Type B pancreatic cell (in vitro differentiated cells): ENCODE measurements at regions not wholly inside any gene's neighbourhood (a gene's known extent, or its start where the extent isn't known, plus 50 kb on each side); places are given as distances from the start of the nearest gene placed in this dataset.
A peak's percentile ranks its signal among the peaks of the same experiment; 100 is the strongest.

ENCODE experiments used
- DNase-seq: peaks from one replicate; pipeline ENCODE4 v3.0.0; 2021; ENCODE audit warnings: mixed read lengths; ENCODE audit not compliant: unreplicated experiment; ENCODE audit errors: extremely low spot score
- H3K27ac Mint-ChIP-seq: 2 replicates; pipeline ENCODE4 v1.8.0; 2021; ENCODE audit warnings: mild to moderate bottlenecking, mixed read lengths
- H3K27me3 Mint-ChIP-seq: 2 replicates; pipeline ENCODE4 v1.8.0; 2021; ENCODE audit warnings: mixed read lengths
- H3K36me3 Mint-ChIP-seq: 2 replicates; pipeline ENCODE4 v1.8.0; 2021; ENCODE audit warnings: mixed read lengths
- H3K4me1 Mint-ChIP-seq: one replicate; pipeline ENCODE4 v1.8.0; 2021; ENCODE audit warnings: mixed read lengths; ENCODE audit not compliant: unreplicated experiment
- H3K4me3 Mint-ChIP-seq: 2 replicates; pipeline ENCODE4 v1.8.0; 2021; ENCODE audit warnings: mild to moderate bottlenecking, mixed read lengths
- H3K9me3 Mint-ChIP-seq: 2 replicates; pipeline ENCODE4 v1.8.0; 2021; ENCODE audit warnings: mixed read lengths
- CTCF ChIP-seq: fragments of 200-600 bp; sonication (generic); conservative IDR thresholded peaks from 2 replicates; pipeline ENCODE4 v1.5.0; 2021; ENCODE audit warnings: antibody characterized with exemption, mild to moderate bottlenecking

DNA sequence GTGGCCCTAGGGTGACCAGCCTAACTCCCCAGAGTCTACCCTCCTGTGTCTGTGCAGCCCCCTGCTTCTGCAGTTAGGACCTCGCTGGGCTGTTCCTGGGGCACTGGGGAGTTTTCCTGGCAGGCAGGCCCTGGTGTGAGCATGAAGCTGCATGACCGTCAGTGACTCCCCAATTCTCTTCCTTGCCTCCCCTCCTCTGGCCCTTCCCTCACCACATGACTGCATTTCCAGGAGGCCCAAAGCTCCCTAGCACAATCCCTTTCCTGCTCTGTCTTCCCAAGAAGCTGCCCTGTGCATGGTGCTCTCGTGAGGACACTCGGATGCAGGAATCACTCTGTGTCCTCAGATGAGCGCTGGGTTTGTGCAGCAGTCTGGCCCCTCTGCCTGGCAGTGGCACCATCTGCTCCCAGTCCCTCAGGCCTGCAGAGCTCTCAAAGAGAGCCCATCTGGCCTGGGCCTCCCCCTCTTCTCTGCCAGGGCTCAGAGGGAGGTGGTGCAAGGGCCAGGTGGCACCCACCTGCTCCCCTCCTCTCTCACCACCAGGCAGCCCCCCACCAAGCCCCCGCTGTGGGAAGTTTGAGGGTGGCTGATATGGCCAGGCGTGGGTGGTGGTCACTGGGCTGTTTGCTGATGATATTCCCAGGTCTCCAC is 125.6 kb upstream of the HS6ST1 start:
- Mint-ChIP-seq H3K36me3 (no peaks in the 10 kb centered on the region), H3K4me3 (no peak overlapping the region), H3K27me3 (no peaks in the 10 kb centered on the region), H3K27ac (no peak overlapping the region), H3K4me1 (peaks cover 28% of the 10 kb centered on the region), H3K9me3 (no peaks in the 10 kb centered on the region)
- peak; percentile 65 for DNase-seq
- no peak for TF ChIP-seq CTCF

- TF ChIP-seq CTCF = no peak
- Mint-ChIP-seq H3K4me1 (peaks cover 24% of the 10 kb centered on the region), H3K4me3 (no peak overlapping the region), H3K9me3 (no peaks in the 10 kb centered on the region), H3K27me3 (no peaks in the 10 kb centered on the region), H3K36me3 (no peaks in the 10 kb centered on the region), H3K27ac (peak overlapping the region; percentile 26)
- DNase-seq = peak; percentile 44
Observed at GRCh38 chr2:128444816-128445522, 126.3 kb upstream of the HS6ST1 start.

DNA sequence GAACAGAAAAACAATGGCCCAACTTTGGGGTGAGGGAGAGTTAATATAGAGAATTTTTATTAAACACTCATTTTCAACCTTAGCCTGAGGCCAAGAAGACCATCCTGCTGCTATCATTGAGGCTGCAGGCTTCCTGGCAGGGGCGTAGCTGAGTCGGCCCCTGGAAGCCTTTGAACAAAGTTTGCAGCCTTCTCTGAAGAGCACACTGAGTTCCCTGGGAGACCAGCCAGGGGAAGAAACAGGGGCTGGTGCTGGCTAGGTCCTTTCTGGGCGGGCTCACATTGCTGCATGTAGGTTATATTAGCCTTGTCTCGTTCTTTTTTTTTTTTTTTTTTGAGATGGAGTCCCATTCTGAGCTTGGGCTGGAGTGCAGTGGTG is 126.8 kb upstream of the HS6ST1 start:
- no peak overlapping the region for H3K4me3 Mint-ChIP-seq
- peaks cover 23% of the 10 kb centered on the region for H3K4me1 Mint-ChIP-seq
- TF ChIP-seq CTCF = no peak
- H3K27ac Mint-ChIP-seq = no peak overlapping the region
- H3K27me3 Mint-ChIP-seq = no peaks in the 10 kb centered on the region
- no peaks in the 10 kb centered on the region for H3K36me3 Mint-ChIP-seq
- DNase-seq = peak; percentile 25
- H3K9me3 Mint-ChIP-seq = no peaks in the 10 kb centered on the region

GRCh38 chr2:128446049-128446873 is 127.6 kb upstream of the HS6ST1 start:
- H3K4me1 Mint-ChIP-seq = peaks cover 30% of the 10 kb centered on the region
- TF ChIP-seq CTCF = no peak
- no peaks in the 10 kb centered on the region for H3K36me3 Mint-ChIP-seq
- H3K4me3 Mint-ChIP-seq = no peak overlapping the region
- H3K9me3 Mint-ChIP-seq = no peaks in the 10 kb centered on the region
- peak overlapping the region; percentile 18 for H3K27ac Mint-ChIP-seq
- DNase-seq = peak; percentile 60
- no peaks in the 10 kb centered on the region for H3K27me3 Mint-ChIP-seq

DNA sequence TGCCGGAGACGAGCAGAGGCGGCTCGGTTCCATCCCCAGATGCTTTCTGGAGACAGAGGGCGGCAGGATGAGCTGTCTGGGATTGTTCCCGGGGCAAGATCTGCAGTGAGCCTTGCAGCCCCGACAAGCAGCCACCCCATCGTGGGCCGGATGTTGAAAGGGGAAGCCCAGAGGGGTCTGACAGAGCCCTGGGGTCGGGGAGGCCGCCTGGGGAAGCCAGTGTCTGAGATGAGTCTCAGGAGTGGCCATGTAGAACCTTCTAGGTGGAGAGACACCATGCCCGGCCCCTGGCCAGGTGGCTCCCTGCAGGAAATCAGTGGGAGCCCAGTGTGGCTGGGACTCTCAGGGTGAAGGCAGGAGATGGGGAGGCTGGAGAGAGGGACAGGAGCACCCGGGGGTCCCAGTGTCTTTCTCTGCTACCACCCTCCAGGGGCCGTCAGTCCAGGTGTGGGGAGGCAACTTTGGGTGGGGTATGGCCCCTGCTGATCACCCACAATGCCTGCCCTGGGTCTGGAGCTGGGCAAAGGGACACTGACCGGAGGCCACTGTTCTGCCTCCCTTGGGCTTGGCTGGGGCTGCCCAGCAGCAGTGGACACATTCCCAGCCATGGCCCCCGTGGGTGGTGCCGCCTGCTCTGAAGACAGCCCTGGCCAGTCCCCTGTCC is 128.3 kb upstream of the HS6ST1 start:
- TF ChIP-seq CTCF = no peak
- Mint-ChIP-seq H3K9me3 (no peaks in the 10 kb centered on the region), H3K27ac (peak overlapping the region; percentile 18), H3K4me1 (peaks cover 29% of the 10 kb centered on the region), H3K4me3 (no peak overlapping the region), H3K27me3 (no peaks in the 10 kb centered on the region), H3K36me3 (no peaks in the 10 kb centered on the region)
- peak; percentile 68 for DNase-seq
